Lung (tissue), 11 donors: ENCODE measurements at regions not wholly inside any gene's neighbourhood (a gene's known extent, or its start where the extent isn't known, plus 50 kb on each side); places are given as distances from the start of the nearest gene placed in this dataset.
A peak's percentile ranks its signal among the peaks of the same experiment; 100 is the strongest.

Experiments
- ATAC-seq: fragments of 200-7000 bp; cut with Tn5 transposase; one replicate; pipeline ENCODE4 v1.9.1; 2020; ENCODE audit warnings: moderate number of reproducible peaks; ENCODE audit not compliant: insufficient read depth, low FRiP score
- DNase-seq, 3 donors: peaks; one replicate each; pipeline ENCODE4 v3.0.0-alpha.2; 2013 to 2017
- H3K27ac ChIP-seq, 2 donors: one replicate each; pipeline ENCODE4 v1.5.1; 2013; ENCODE audit warnings: mild to moderate bottlenecking in 2 of 2, moderate library complexity in 2 of 2, control low read depth in 1 of 2, inconsistent platforms in 1 of 2, low read depth in 1 of 2, low read length in 1 of 2
- H3K27me3 ChIP-seq, 3 donors: one replicate each; pipeline ENCODE4 v1.5.1; 2013; ENCODE audit warnings: low read length in 2 of 3; ENCODE audit not compliant: control insufficient read depth in 3 of 3, insufficient read depth in 3 of 3
- H3K36me3 ChIP-seq, 4 donors: one replicate each; pipeline ENCODE4 v1.5.1; 2013; ENCODE audit warnings: low read length in 4 of 4, mild to moderate bottlenecking in 1 of 4, moderate library complexity in 1 of 4; ENCODE audit not compliant: control insufficient read depth in 4 of 4, insufficient read depth in 4 of 4
- H3K4me1 ChIP-seq, 5 donors: one replicate each; pipeline ENCODE4 v1.5.1; 2013; ENCODE audit warnings: low read length in 5 of 5, mild to moderate bottlenecking in 2 of 5, moderate library complexity in 1 of 5; ENCODE audit not compliant: control insufficient read depth in 5 of 5, insufficient read depth in 5 of 5
- H3K4me3 ChIP-seq: one replicate; pipeline ENCODE4 v1.5.1; 2013; ENCODE audit warnings: mild to moderate bottlenecking, control low read depth, moderate library complexity
- H3K9ac ChIP-seq, 2 donors: one replicate each; pipeline ENCODE4 v1.5.1; 2013; ENCODE audit warnings: low read length in 2 of 2, control low read depth in 1 of 2; ENCODE audit not compliant: insufficient read depth in 1 of 2
- H3K9me3 ChIP-seq, 4 donors: one replicate each; pipeline ENCODE4 v1.5.1; 2013; ENCODE audit warnings: low read length in 3 of 4, mild to moderate bottlenecking in 1 of 4, moderate library complexity in 1 of 4; ENCODE audit not compliant: control insufficient read depth in 4 of 4, insufficient read depth in 3 of 4
- CTCF ChIP-seq: IDR thresholded peaks from 2 replicates; pipeline ENCODE4 v1.5.1; 2012; ENCODE audit warnings: mild to moderate bottlenecking; ENCODE audit errors: control extremely low read depth, extremely low read depth
- WGBS, 2 donors: extraction: QIAGEN DNeasy Blood & Tissue Kit; methylation state at CpG; one replicate each; pipeline ENCODE4 v1.1.7; 2013; 5-methylcytosine and 5-hydroxymethylcytosine counted together
- donor health status: control.
- donor health status: control.
- donor health status: Bipolar disorder and iron deficiency.
- donor health status: healthy.
- donor health status: DM: yes; HTN: yes; CAD: no.

GRCh38 chr5:137808503-137809135 is 54.5 kb upstream of the HNRNPA0 start:
- Histone ChIP-seq H3K9ac (no peak overlapping the region), H3K4me1 (peaks cover 0 to 6% (median 0%) of the 10 kb centered on the region in 5 donors), H3K27ac (peak overlapping the region in 1 of 2 donors; percentile 71), H3K9me3 (no peaks in the 10 kb centered on the region), H3K36me3 (peaks cover 0 to 10% (median 1%) of the 10 kb centered on the region in 4 donors), H3K27me3 (no peaks in the 10 kb centered on the region), H3K4me3 (no peak overlapping the region)
- no peak for TF ChIP-seq CTCF
- 73 to 82% methylated on average over 9 of the region's 9 CpGs for WGBS, 2 donors
- DNase-seq, result no peak
- no peak for ATAC-seq

- 53 to 59% methylated on average over 3 of the region's 3 CpGs for WGBS, 2 donors
- no peaks in the 10 kb centered on the region for H3K9me3 ChIP-seq
- no peak overlapping the region for H3K4me3 ChIP-seq
- H3K27ac ChIP-seq, result peak overlapping the region in 1 of 2 donors; percentile 45
- no peak for ATAC-seq
- no peak overlapping the region for H3K9ac ChIP-seq
- no peak for TF ChIP-seq CTCF
- no peak for DNase-seq
- peaks cover 0 to 2% (median under 1%) of the 10 kb centered on the region in 4 donors for H3K36me3 ChIP-seq
- H3K4me1 ChIP-seq, result peaks cover 0 to 18% (median 0%) of the 10 kb centered on the region in 5 donors
- no peaks in the 10 kb centered on the region for H3K27me3 ChIP-seq
These were observed 52.3 kb upstream of the MYOT start for GRCh38 chr5:137815202-137815990.
